HG02610 (cell line): ENCODE measurements at regions not wholly inside any gene's neighbourhood (a gene's known extent, or its start where the extent isn't known, plus 50 kb on each side); places are given as distances from the start of the nearest gene placed in this dataset.

Experiments
- ATAC-seq: cut with Tn5 transposase; IDR thresholded peaks from one replicate; pipeline ENCODE4 v1.9.1; 2021; ENCODE audit warnings: mild to moderate bottlenecking, moderate library complexity; ENCODE audit not compliant: unreplicated experiment

- no peak for ATAC-seq
These were observed 119.7 kb upstream of the PRDM1 start for GRCh38 chr6:105966481-105966880.

GRCh38 chr6:105964979-105965760, 121.0 kb upstream of the PRDM1 start:
- ATAC-seq, result no peak

GRCh38 chr6:105954148-105954547, 132.0 kb upstream of the PRDM1 start:
- no peak for ATAC-seq

GRCh38 chr6:105952772-105953690, 133.1 kb upstream of the PRDM1 start:
- no peak for ATAC-seq

GRCh38 chr6:105952326-105952725, 133.8 kb upstream of the PRDM1 start:
- no peak for ATAC-seq

- ATAC-seq, result no peak
These were observed 134.8 kb upstream of the PRDM1 start for GRCh38 chr6:105951322-105951721.

GRCh38 chr6:105949869-105950268, 136.3 kb upstream of the PRDM1 start:
- ATAC-seq, result no peak

GRCh38 chr6:105943514-105943913, 142.6 kb upstream of the PRDM1 start:
- no peak for ATAC-seq

- ATAC-seq, result no peak
These were observed 144.3 kb upstream of the PRDM1 start for GRCh38 chr6:105941621-105942412.

GRCh38 chr6:105940990-105941389, 145.1 kb upstream of the PRDM1 start:
- no peak for ATAC-seq

- ATAC-seq, result no peak
These were observed 149.2 kb upstream of the PRDM1 start for GRCh38 chr6:105936972-105937371.

- no peak for ATAC-seq
These were observed 150.7 kb upstream of the PRDM1 start for GRCh38 chr6:105935416-105935815.

GRCh38 chr6:105934708-105935107, 151.4 kb upstream of the PRDM1 start:
- no peak for ATAC-seq

- ATAC-seq, result no peak
These were observed 153.7 kb upstream of the PRDM1 start for GRCh38 chr6:105932440-105932839.

GRCh38 chr6:105929626-105930025, 156.5 kb upstream of the PRDM1 start:
- ATAC-seq, result no peak

GRCh38 chr6:105926318-105926717, 159.8 kb upstream of the PRDM1 start:
- ATAC-seq, result no peak

- no peak for ATAC-seq
These were observed 160.4 kb upstream of the PRDM1 start for GRCh38 chr6:105925706-105926105.

- no peak for ATAC-seq
These were observed 164.4 kb upstream of the PRDM1 start for GRCh38 chr6:105921781-105922180.

GRCh38 chr6:105920071-105920470, 166.1 kb upstream of the PRDM1 start:
- no peak for ATAC-seq

GRCh38 chr6:105917038-105917695, 169.0 kb upstream of the PRDM1 start:
- no peak for ATAC-seq
